ENCODE measurements at regions not wholly inside any gene's neighbourhood (a gene's known extent, or its start where the extent isn't known, plus 50 kb on each side); places are given as distances from the start of the nearest gene placed in this dataset.
"Not testable (repeated sequence)": the region's sequence is repeated elsewhere in the genome, so short reads cannot be mapped to it uniquely, and the experiment has no call there.

DNA sequence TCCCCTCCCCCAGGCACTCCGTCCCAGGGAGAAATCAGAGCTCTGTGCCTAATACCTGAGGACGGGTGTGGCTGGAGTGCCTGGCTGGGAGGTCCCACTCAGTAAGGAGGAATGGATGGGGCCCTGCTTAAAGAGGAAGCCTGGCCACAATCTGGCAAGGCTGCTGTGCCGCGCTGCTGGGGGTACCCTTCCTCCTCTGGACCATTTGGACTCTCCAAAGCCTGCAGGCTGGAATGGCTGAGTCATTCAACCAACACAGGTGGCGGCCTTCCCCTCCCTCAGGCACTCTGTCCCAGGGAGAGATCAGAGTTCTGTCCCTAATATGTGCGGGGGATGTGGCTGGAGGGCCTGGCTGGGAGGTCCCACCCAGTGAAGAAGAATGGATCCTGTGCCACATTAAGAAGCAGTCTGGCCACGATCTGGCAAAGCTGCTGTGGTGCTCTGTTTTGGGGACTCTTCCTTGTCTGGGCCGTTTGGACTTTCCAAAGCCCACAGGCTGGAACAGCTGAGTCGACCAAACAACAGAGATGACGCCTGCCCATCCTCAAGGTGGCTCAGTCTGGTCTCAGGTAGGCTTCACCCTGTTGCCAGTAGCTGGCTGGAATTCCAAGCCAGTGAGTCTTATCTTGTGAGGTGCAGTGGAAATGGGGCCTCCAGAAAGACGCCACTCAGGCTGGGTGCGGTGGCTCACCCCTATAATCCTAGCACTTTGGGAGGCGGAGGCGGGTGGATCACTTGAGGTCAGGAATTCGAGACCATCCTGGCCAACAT is 127.3 kb upstream of the HUWE1 start:
- TF ChIP-seq, protein P1, sequence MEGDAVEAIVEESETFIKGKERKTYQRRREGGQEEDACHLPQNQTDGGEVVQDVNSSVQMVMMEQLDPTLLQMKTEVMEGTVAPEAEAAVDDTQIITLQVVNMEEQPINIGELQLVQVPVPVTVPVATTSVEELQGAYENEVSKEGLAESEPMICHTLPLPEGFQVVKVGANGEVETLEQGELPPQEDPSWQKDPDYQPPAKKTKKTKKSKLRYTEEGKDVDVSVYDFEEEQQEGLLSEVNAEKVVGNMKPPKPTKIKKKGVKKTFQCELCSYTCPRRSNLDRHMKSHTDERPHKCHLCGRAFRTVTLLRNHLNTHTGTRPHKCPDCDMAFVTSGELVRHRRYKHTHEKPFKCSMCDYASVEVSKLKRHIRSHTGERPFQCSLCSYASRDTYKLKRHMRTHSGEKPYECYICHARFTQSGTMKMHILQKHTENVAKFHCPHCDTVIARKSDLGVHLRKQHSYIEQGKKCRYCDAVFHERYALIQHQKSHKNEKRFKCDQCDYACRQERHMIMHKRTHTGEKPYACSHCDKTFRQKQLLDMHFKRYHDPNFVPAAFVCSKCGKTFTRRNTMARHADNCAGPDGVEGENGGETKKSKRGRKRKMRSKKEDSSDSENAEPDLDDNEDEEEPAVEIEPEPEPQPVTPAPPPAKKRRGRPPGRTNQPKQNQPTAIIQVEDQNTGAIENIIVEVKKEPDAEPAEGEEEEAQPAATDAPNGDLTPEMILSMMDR (IDR thresholded peaks at IDR 0.05; ENCODE audit: control insufficient read depth, extremely low read depth, insufficient read depth) = no peak
- H3K4me3 ChIP-seq (ENCODE audit: low read depth, low read length) = no peak overlapping the region
- DNase-seq (ENCODE audit: low read depth) = no peak

- DNase-seq (ENCODE audit: low read depth) = no peak
- TF ChIP-seq, protein P1 (IDR thresholded peaks at IDR 0.05; ENCODE audit: control insufficient read depth, extremely low read depth, insufficient read depth) = no peak
- H3K4me3 ChIP-seq (ENCODE audit: low read depth, low read length) = no peak overlapping the region
Observed at GRCh38 chrX:53798281-53798680, 111.8 kb upstream of the HUWE1 start.

- no peak overlapping the region for H3K4me3 ChIP-seq (ENCODE audit: low read depth, low read length)
- DNase-seq (ENCODE audit: low read depth) = no peak
- TF ChIP-seq, protein P1 (IDR thresholded peaks at IDR 0.05; ENCODE audit: control insufficient read depth, extremely low read depth, insufficient read depth) = no peak
Observed at GRCh38 chrX:53795576-53795975, 109.1 kb upstream of the HUWE1 start.

GRCh38 chrX:53794181-53794580 is 107.7 kb upstream of the HUWE1 start:
- no peak for DNase-seq (ENCODE audit: low read depth)
- no peak overlapping the region for H3K4me3 ChIP-seq (ENCODE audit: low read depth, low read length)
- TF ChIP-seq, protein P1 (IDR thresholded peaks at IDR 0.05; ENCODE audit: control insufficient read depth, extremely low read depth, insufficient read depth) = no peak

- TF ChIP-seq, protein P1 (IDR thresholded peaks at IDR 0.05; ENCODE audit: control insufficient read depth, extremely low read depth, insufficient read depth) = no peak
- no peak for DNase-seq (ENCODE audit: low read depth)
- H3K4me3 ChIP-seq (ENCODE audit: low read depth, low read length) = no peak overlapping the region
Observed at GRCh38 chrX:53768865-53769264, 82.3 kb upstream of the HUWE1 start.

GRCh38 chrX:53768451-53768850 is 81.9 kb upstream of the HUWE1 start:
- no peak for DNase-seq (ENCODE audit: low read depth)
- no peak overlapping the region for H3K4me3 ChIP-seq (ENCODE audit: low read depth, low read length)
- TF ChIP-seq, protein P1 (IDR thresholded peaks at IDR 0.05; ENCODE audit: control insufficient read depth, extremely low read depth, insufficient read depth) = no peak

DNA sequence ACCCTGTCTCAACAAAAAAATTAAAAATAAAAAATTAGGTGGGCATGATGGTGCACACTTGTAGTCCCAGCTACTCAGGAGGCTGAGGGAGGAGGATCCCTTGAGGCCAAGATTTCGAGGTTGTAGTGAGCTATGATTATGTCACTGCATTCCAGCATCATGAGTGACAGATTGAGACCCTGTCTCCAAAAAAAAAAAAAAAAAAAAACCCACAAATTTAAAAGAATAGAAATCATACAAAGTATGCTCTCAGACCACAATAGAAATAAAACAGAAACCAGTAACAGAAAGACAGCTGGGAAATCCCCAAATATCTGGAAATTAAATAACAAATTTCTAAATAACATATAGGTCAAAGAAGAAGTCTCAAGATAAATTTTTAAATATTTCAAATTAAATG is 81.0 kb upstream of the HUWE1 start:
- H3K4me3 ChIP-seq (ENCODE audit: low read depth, low read length) = no peak overlapping the region
- no peak for DNase-seq (ENCODE audit: low read depth)
- TF ChIP-seq, protein P1 (IDR thresholded peaks at IDR 0.05; ENCODE audit: control insufficient read depth, extremely low read depth, insufficient read depth) = no peak

DNA sequence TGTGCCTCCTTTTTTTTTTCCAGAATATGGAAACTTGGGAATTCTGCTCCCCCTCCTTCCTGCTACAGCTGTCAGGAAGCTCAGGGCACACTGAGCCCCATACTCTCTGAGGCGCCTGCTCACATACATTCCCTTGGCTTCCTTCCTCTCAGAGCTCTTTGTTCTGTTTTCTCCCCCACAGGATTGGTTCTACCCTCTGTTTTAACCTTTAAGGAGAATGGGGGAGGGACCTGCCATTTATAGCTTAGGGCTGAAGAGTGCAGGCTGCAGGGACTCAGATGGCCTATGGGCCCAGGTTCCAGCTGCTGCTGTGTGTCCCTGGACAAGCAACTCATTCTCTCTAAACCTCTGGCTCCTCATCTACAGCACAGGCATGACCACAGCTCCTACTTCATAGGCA is 70.7 kb upstream of the HUWE1 start:
- H3K4me3 ChIP-seq (ENCODE audit: low read depth, low read length); DNase-seq (ENCODE audit: low read depth): not testable (repeated sequence)

All from LNCaP clone FGC (cell line).